ENCODE measurements at regions not wholly inside any gene's neighbourhood (a gene's known extent, or its start where the extent isn't known, plus 50 kb on each side); places are given as distances from the start of the nearest gene placed in this dataset.
A peak's percentile ranks its signal among the peaks of the same experiment; 100 is the strongest.

DNA sequence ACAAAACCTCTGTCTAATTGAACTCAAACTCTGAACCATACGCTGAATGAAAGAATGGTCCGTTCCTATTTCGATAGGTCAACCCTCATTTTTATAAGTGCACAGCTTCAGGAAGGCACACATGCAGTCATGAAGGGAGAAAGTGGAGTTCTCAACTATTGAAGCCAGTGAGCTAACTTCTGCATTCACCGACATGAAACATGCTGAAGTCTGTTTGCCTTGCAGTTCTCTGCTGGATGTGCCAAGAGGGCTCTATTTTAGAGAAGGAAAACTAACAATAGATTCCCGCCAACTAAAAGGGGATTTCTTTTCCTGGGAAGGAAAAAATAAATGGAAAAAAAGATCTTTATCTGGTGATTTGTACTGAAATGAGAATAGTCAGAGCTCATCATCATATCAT lies 191.0 kb upstream of the PLEKHG7 start:
- DNase-seq, result no peak
- no peak overlapping the region for H3K4me3 Mint-ChIP-seq (ENCODE audit: unreplicated experiment)
- H3K36me3 Mint-ChIP-seq (ENCODE audit: unreplicated experiment), result no peaks in the 10 kb centered on the region
- H3K27me3 Mint-ChIP-seq (ENCODE audit: unreplicated experiment), result peaks cover 2% of the 10 kb centered on the region
- H3K27ac Mint-ChIP-seq (ENCODE audit: unreplicated experiment), result no peak overlapping the region
- H3K9me3 Mint-ChIP-seq (ENCODE audit: unreplicated experiment), result peaks cover 1% of the 10 kb centered on the region
- TF ChIP-seq, protein P1, sequence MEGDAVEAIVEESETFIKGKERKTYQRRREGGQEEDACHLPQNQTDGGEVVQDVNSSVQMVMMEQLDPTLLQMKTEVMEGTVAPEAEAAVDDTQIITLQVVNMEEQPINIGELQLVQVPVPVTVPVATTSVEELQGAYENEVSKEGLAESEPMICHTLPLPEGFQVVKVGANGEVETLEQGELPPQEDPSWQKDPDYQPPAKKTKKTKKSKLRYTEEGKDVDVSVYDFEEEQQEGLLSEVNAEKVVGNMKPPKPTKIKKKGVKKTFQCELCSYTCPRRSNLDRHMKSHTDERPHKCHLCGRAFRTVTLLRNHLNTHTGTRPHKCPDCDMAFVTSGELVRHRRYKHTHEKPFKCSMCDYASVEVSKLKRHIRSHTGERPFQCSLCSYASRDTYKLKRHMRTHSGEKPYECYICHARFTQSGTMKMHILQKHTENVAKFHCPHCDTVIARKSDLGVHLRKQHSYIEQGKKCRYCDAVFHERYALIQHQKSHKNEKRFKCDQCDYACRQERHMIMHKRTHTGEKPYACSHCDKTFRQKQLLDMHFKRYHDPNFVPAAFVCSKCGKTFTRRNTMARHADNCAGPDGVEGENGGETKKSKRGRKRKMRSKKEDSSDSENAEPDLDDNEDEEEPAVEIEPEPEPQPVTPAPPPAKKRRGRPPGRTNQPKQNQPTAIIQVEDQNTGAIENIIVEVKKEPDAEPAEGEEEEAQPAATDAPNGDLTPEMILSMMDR (IDR thresholded peaks at IDR 0.05; ENCODE audit: partially characterized antibody, unreplicated experiment), result no peak
- H3K4me1 Mint-ChIP-seq (ENCODE audit: low read depth, unreplicated experiment), result peaks cover 7% of the 10 kb centered on the region

DNA sequence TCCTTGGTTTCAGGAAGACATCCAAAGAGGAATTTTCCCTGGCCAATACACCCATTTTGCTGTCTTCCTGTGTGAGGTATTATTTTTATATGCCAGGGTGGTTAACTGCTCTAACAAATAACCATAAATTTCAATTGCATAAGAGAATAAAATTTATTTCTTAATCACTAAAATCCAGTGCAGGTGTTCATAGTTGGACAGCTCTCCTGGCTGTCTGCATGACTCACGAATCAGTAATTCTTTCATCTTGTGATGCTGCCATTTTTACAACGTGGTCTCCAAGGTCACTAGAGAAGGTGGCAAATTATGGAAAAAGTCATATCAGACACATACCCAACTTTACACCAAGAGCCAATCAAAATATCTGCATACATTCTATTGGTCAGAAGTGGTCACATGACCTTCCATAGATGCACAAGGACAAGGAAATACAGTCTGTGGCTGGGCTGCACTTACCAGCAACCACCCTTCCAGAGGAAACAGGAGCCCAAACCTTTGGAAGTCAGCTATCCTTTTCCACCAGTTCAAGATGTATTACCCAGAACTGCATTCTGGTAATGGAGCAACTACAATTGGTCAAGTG lies 193.5 kb upstream of the PLEKHG7 start:
- no peak overlapping the region for H3K4me3 Mint-ChIP-seq (ENCODE audit: unreplicated experiment)
- H3K27me3 Mint-ChIP-seq (ENCODE audit: unreplicated experiment), result peaks cover 2% of the 10 kb centered on the region
- H3K27ac Mint-ChIP-seq (ENCODE audit: unreplicated experiment), result no peak overlapping the region
- TF ChIP-seq, protein P1 (IDR thresholded peaks at IDR 0.05; ENCODE audit: partially characterized antibody, unreplicated experiment), result no peak
- DNase-seq, result no peak
- H3K4me1 Mint-ChIP-seq (ENCODE audit: low read depth, unreplicated experiment), result peaks cover 22% of the 10 kb centered on the region
- H3K9me3 Mint-ChIP-seq (ENCODE audit: unreplicated experiment), result peaks cover 2% of the 10 kb centered on the region
- no peaks in the 10 kb centered on the region for H3K36me3 Mint-ChIP-seq (ENCODE audit: unreplicated experiment)

DNA sequence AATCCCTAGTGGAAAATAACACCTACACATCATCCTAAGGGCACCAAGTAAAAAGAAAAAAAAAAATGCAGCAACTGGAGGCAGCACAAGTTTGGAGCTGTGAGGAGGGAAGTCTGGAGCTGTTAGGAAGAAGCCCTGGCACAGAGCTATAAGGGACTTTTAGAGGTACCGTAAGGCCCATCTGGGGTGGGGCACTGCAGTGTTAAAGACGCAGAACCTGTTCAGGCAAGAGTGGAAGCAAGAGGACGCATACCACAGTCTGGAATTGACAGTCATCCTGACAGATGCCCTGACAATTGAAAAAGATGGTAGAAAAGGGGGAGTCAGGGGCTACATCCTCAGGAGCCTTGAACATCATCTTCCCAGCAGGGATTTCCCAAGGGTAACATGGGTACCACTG lies 195.9 kb upstream of the PLEKHG7 start:
- peaks cover 32% of the 10 kb centered on the region for H3K4me1 Mint-ChIP-seq (ENCODE audit: low read depth, unreplicated experiment)
- H3K4me3 Mint-ChIP-seq (ENCODE audit: unreplicated experiment), result no peak overlapping the region
- H3K36me3 Mint-ChIP-seq (ENCODE audit: unreplicated experiment), result no peaks in the 10 kb centered on the region
- TF ChIP-seq, protein P1 (IDR thresholded peaks at IDR 0.05; ENCODE audit: partially characterized antibody, unreplicated experiment), result no peak
- peaks cover 4% of the 10 kb centered on the region for H3K9me3 Mint-ChIP-seq (ENCODE audit: unreplicated experiment)
- H3K27me3 Mint-ChIP-seq (ENCODE audit: unreplicated experiment), result peaks cover 2% of the 10 kb centered on the region
- peak overlapping the region; percentile 54 for H3K27ac Mint-ChIP-seq (ENCODE audit: unreplicated experiment)
- no peak for DNase-seq

DNA sequence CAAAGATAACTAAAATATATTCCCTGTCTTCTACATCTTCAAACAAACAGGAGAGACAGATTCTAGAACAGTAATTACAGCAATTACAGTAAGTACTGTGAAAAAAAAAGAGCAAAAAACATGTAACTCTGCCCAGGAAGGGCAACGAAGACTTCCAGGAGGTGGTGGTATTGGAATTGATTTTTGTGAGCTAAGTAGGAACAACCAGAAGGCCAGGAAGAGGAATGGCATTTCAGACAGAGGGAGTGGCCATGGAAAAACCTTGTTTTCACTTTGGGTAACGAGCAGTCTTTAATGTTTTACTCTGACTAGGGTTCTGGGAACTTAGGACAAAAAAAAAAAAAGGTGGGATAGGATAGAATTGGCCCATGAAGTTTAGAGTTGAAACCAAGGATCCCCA lies 196.3 kb upstream of the PLEKHG7 start:
- Mint-ChIP-seq H3K4me1 (ENCODE audit: low read depth, unreplicated experiment) (peaks cover 32% of the 10 kb centered on the region), H3K27me3 (ENCODE audit: unreplicated experiment) (peaks cover 2% of the 10 kb centered on the region), H3K36me3 (ENCODE audit: unreplicated experiment) (no peaks in the 10 kb centered on the region), H3K4me3 (ENCODE audit: unreplicated experiment) (no peak overlapping the region), H3K27ac (ENCODE audit: unreplicated experiment) (peak overlapping the region; percentile 54), H3K9me3 (ENCODE audit: unreplicated experiment) (peaks cover 4% of the 10 kb centered on the region)
- TF ChIP-seq, protein P1 (IDR thresholded peaks at IDR 0.05; ENCODE audit: partially characterized antibody, unreplicated experiment), result no peak
- no peak for DNase-seq

DNA sequence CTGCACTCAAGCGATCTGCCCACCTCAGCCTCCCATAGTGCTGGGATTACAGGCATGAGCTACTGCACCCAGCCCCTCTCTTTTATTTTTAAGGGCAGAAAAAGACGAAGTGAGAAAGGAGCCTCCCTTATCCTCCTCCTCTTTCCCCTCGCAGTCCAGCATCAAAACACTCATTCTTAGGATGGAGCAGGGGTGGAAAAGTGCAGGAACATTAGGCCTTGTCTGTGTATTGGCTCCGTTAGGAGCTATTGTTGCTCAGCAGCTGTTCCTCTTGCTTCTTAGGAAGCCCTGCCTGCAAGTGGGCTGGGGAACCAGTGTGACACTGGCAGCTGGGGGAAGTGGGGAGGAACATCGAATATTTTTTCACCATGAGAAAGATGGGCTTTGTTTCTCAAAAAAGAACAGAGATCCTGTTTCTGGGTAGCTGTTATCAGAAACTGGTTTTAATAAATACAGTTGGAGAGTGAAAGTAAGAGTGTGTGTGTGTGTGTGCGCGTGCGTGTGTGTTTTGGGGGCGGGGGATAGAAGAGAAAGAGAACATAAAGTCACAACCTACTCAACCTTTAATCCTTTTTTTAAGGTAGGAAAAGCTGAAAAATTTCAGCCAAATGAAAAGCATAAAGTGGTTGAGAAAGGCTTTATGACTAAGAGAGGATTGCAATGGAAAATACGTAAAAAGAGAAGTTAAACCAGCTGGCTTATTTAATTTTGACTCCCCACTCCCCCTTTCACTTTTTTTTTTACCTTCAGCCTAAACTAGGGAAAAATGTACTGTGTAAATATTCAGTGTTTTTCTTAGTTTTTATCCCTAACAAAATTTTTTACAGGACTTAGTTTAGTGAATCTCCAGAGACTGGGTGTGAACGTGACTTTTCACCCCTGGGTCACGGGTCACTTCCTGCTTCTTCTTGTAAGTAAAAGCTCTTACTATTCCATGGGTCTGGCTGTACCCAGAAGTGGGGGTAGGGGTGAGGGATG lies 197.2 kb upstream of the PLEKHG7 start:
- H3K27ac Mint-ChIP-seq (ENCODE audit: unreplicated experiment), result peak overlapping the region; percentile 91
- H3K27me3 Mint-ChIP-seq (ENCODE audit: unreplicated experiment), result peaks cover 2% of the 10 kb centered on the region
- peaks cover 4% of the 10 kb centered on the region for H3K9me3 Mint-ChIP-seq (ENCODE audit: unreplicated experiment)
- H3K4me3 Mint-ChIP-seq (ENCODE audit: unreplicated experiment), result peak overlapping the region; percentile 28
- H3K4me1 Mint-ChIP-seq (ENCODE audit: low read depth, unreplicated experiment), result peaks cover 32% of the 10 kb centered on the region
- TF ChIP-seq, protein P1 (IDR thresholded peaks at IDR 0.05; ENCODE audit: partially characterized antibody, unreplicated experiment), result no peak
- H3K36me3 Mint-ChIP-seq (ENCODE audit: unreplicated experiment), result no peaks in the 10 kb centered on the region
- DNase-seq, result peak; percentile 17
